HCT116 (cell line): ENCODE measurements at regions not wholly inside any gene's neighbourhood (a gene's known extent, or its start where the extent isn't known, plus 50 kb on each side); places are given as distances from the start of the nearest gene placed in this dataset.

Source experiments
- ATAC-seq: fragments of 200-7000 bp; cut with Tn5 transposase; 2 replicates; pipeline ENCODE4 v1.9.1; 2020; ENCODE audit warnings: mild to moderate bottlenecking, moderate library complexity
- BruUV-seq: library from RNA; stranded (reverse); fragments of 400-500 nt; replicated peaks from 2 replicates; lab custom pipeline; 2021; lab: Mats Ljungman, UMichigan
- CTCF ChIA-PET: fragments of 300-600 bp; sonication (Branson Sonifier 250); formaldehyde crosslinking; loops from one replicate; lab custom pipeline; 2021; ENCODE audit warnings: antibody characterized with exemption; lab: Charles Lee
- POLR2A ChIA-PET: fragments of 300-600, 350-600 bp; sonication (Branson Sonifier 250); formaldehyde crosslinking; loops from one replicate; lab custom pipeline; 2021; ENCODE audit warnings: antibody characterized with exemption; lab: Charles Lee
- RAD21 ChIA-PET, 2 experiments: fragments of 300-600 bp; sonication (Branson Sonifier 250); formaldehyde crosslinking; loops; one replicate each; lab custom pipeline; 2023; ENCODE audit warnings: low total read pairs in 2 of 2; ENCODE audit not compliant: uncharacterized antibody in 2 of 2, unreplicated experiment in 2 of 2, low non-redundant PET in 1 of 2; lab: Charles Lee
- DNase-seq: peaks from one replicate; pipeline ENCODE4 v3.0.0-alpha.2; 2010; ENCODE audit warnings: low read depth, low spot score
- H2AFZ ChIP-seq: fragments of 200-600 bp; shearing (Covaris generic), sonication (generic); 2 replicates; pipeline ENCODE4 v1.6.1; 2017; ENCODE audit warnings: low read depth, mixed run types, mixed read lengths, antibody characterized with exemption, low read length; ENCODE audit not compliant: poor library complexity, severe bottlenecking
- H3K27ac ChIP-seq: 2 replicates; pipeline ENCODE4 v1.5.1; 2012; ENCODE audit warnings: low read depth, low read length
- H3K27me3 ChIP-seq: fragments of 200-600 bp; sonication (generic); 2 replicates; pipeline ENCODE4 v1.6.1; 2016; ENCODE audit warnings: mixed run types, low read length, mixed read lengths; ENCODE audit not compliant: insufficient read depth
- H3K36me3 ChIP-seq, 2 experiments: fragments of 200-500 bp in 1 of 2; fragments of 200-600 bp in 1 of 2; sonication (Bioruptor generic) in 1 of 2; sonication (generic) in 1 of 2; 2 replicates each; pipeline versions ENCODE4 v1.5.1 to v1.6.1; 2014 to 2016; ENCODE audit warnings: low read length in 2 of 2, inconsistent platforms in 1 of 2, mixed read lengths in 1 of 2, mixed run types in 1 of 2; ENCODE audit not compliant: insufficient read depth in 2 of 2, control insufficient read depth in 1 of 2
- H3K4me1 ChIP-seq, 2 experiments: fragments of 200-600 bp in 1 of 2; sonication (generic) in 1 of 2; 2 replicates each; pipeline versions ENCODE4 v1.5.1 to v1.6.1; 2012 to 2017; ENCODE audit warnings: low read length in 2 of 2, inconsistent platforms in 1 of 2, mild to moderate bottlenecking in 1 of 2, mixed read lengths in 1 of 2, mixed run types in 1 of 2, moderate library complexity in 1 of 2; ENCODE audit not compliant: insufficient read depth in 2 of 2, control insufficient read depth in 1 of 2
- H3K4me2 ChIP-seq: fragments of 200-600 bp; sonication (generic); 2 replicates; pipeline ENCODE4 v1.6.1; 2017; ENCODE audit warnings: mixed run types, low read length, mixed read lengths
- H3K4me3 ChIP-seq, 2 experiments: fragments of 200-600 bp in 1 of 2; sonication (generic) in 1 of 2; replicated peaks in 1 of 2; 2 replicates each; pipeline ENCODE4 v1.5.1; 2011 to 2016; ENCODE audit warnings: low read length in 2 of 2, control low read depth in 1 of 2, low read depth in 1 of 2, mild to moderate bottlenecking in 1 of 2, mixed read lengths in 1 of 2, mixed run types in 1 of 2
- H3K79me2 ChIP-seq: fragments of 200-600 bp; sonication (generic); 2 replicates; pipeline ENCODE4 v1.6.1; 2017; ENCODE audit warnings: mild to moderate bottlenecking, mixed run types, low read length, moderate library complexity, mixed read lengths; ENCODE audit not compliant: insufficient read depth
- H3K9ac ChIP-seq: fragments of 200-600 bp; sonication (generic); 2 replicates; pipeline ENCODE4 v1.6.1; 2016; ENCODE audit warnings: low read length, mixed read lengths
- H3K9me2 ChIP-seq: fragments of 200-600 bp; sonication (generic), shearing (Covaris generic); 2 replicates; pipeline ENCODE4 v1.6.1; 2017; ENCODE audit warnings: mixed run types, mild to moderate bottlenecking, moderate library complexity; ENCODE audit not compliant: insufficient read depth
- H3K9me3 ChIP-seq, 2 experiments: fragments of 200-500 bp in 1 of 2; fragments of 200-600 bp in 1 of 2; sonication (Bioruptor generic) in 1 of 2; sonication (generic) in 1 of 2; 2 replicates each; pipeline ENCODE4 v1.6.1; 2014 to 2017; ENCODE audit warnings: low read length in 2 of 2, mixed read lengths in 2 of 2, inconsistent platforms in 1 of 2, low read depth in 1 of 2, mild to moderate bottlenecking in 1 of 2, mixed run types in 1 of 2, moderate library complexity in 1 of 2; ENCODE audit not compliant: control insufficient read depth in 1 of 2, insufficient read depth in 1 of 2
- H4K20me1 ChIP-seq: fragments of 200-600 bp; sonication (generic), shearing (Covaris generic); 2 replicates; pipeline ENCODE4 v1.6.1; 2017; ENCODE audit warnings: mixed run types, mild to moderate bottlenecking, moderate library complexity; ENCODE audit not compliant: insufficient read depth
- ATF3 ChIP-seq: IDR thresholded peaks from 2 replicates; pipeline ENCODE4 v1.6.1; 2012
- CBX3 ChIP-seq: IDR thresholded peaks from 2 replicates; pipeline ENCODE4 v1.6.1; 2012; ENCODE audit warnings: low read depth
- CEBPB ChIP-seq: IDR thresholded peaks from 2 replicates; pipeline ENCODE4 v1.6.1; 2012; ENCODE audit warnings: low read depth
- ELF1 ChIP-seq: IDR thresholded peaks from 2 replicates; pipeline ENCODE4 v1.6.1; 2012; ENCODE audit warnings: low read depth, borderline replicate concordance
- EZH2 ChIP-seq: fragments of 200-600 bp; sonication (generic); IDR thresholded peaks from 2 replicates; pipeline ENCODE4 v1.6.1; 2017; ENCODE audit warnings: antibody characterized with exemption, mixed run types
- FOSL1 ChIP-seq: IDR thresholded peaks from 2 replicates; pipeline ENCODE4 v1.6.1; 2012; ENCODE audit warnings: low read depth
- POLR2A ChIP-seq: IDR thresholded peaks from 2 replicates; pipeline ENCODE4 v1.7.0; 2011; ENCODE audit warnings: borderline replicate concordance; ENCODE audit not compliant: insufficient read depth, insufficient read length; ENCODE audit errors: extremely low read depth
- RAD21 ChIP-seq: IDR thresholded peaks from 2 replicates; pipeline ENCODE4 v1.6.1; 2012; ENCODE audit warnings: low read depth, mild to moderate bottlenecking
- REST ChIP-seq: IDR thresholded peaks from 2 replicates; pipeline ENCODE4 v1.6.1; 2012; ENCODE audit warnings: low read depth
- SP1 ChIP-seq: IDR thresholded peaks from 2 replicates; pipeline ENCODE4 v1.6.1; 2012; ENCODE audit warnings: low read depth
- ZBTB33 ChIP-seq: IDR thresholded peaks from 2 replicates; pipeline ENCODE4 v1.6.1; 2011; ENCODE audit warnings: mild to moderate bottlenecking, low read length, moderate library complexity; ENCODE audit not compliant: insufficient replicate concordance; ENCODE audit errors: extremely low read depth
- intact Hi-C: fragments of 100-400 bp; cut with micrococcal nuclease; formaldehyde crosslinking; loops from 2 replicates; pipeline ENCODE4 v1.10.0; 2022
- TF ChIP-seq, protein P1 (sequence below): IDR thresholded peaks from 2 replicates; pipeline ENCODE4 v1.6.1; 2012

DNA sequence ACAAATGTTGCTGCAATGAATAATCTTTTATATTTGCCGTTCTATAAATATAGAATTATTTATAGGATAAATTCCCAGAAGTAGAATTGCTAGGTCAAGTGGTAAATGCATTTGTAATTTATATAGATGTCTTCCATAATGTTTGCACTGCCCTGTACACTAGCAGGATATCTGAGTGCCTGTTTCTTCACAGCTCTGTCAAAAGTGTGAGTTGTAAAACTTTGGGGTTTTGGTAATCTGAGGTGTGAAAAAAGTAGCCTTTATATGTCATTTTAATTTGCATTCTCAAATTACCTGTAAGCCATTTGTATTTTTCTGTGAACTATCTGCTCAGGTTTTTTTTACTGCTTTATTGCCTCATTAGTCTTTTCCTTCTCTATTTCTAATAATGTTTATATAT lies 271.2 kb downstream of the NEBL start:
- H3K79me2 ChIP-seq, result no peaks in the 10 kb centered on the region
- TF ChIP-seq CBX3 (no peak), POLR2A (no peak), FOSL1 (no peak), ELF1 (no peak), ZBTB33 (no peak), EZH2 (no peak)
- TF ChIP-seq, all 23 proteins: peak for 0
- DNase-seq (no peak), ATAC-seq (no peak)
- Histone ChIP-seq H4K20me1 (no peaks in the 10 kb centered on the region), H2AFZ (no peak overlapping the region), H3K27me3 (no peaks in the 10 kb centered on the region), H3K27ac (no peak overlapping the region), H3K9ac (no peak overlapping the region), H3K9me2 (no peaks in the 10 kb centered on the region), H3K9me3 (peaks cover 0 to 3% of the 10 kb centered on the region in 2 experiments; a peak in 1 of 4 replicates), H3K36me3 (no peaks in the 10 kb centered on the region), H3K4me3 (no peak overlapping the region), H3K4me2 (no peak overlapping the region), H3K4me1 (no peaks in the 10 kb centered on the region)
- ChIA-PET CTCF (no interaction called here), POLR2A (no interaction called here), RAD21 (no interaction called here)
- intact Hi-C loops, result no loop called here
- no TSS peak for BruUV-seq

DNA sequence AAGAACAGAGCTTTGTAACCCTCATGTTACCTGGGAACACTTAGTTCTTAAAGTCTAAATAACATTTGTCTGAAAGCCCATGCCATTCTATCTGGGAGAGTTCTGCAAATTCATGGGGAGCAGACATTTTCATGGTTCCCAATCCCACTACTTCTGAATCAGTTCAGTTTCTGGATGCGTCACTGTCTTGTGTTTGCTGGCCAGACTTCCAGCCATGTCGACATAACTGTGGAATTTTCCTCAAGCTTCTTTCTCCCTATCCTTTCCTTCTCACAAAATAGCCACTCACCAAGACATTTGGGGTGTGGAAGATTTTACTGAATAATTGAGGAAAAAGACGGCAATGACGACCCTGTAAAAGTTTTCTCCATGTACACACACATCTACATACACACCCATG lies 272.5 kb downstream of the NEBL start:
- DNase-seq (no peak), ATAC-seq (no peak)
- Histone ChIP-seq H3K4me2 (no peak overlapping the region), H3K79me2 (no peaks in the 10 kb centered on the region), H3K27me3 (no peaks in the 10 kb centered on the region), H3K36me3 (no peaks in the 10 kb centered on the region), H3K4me3 (no peak overlapping the region), H2AFZ (no peak overlapping the region), H3K4me1 (no peaks in the 10 kb centered on the region), H3K9ac (no peak overlapping the region), H3K9me2 (no peaks in the 10 kb centered on the region), H3K27ac (no peak overlapping the region), H4K20me1 (no peaks in the 10 kb centered on the region), H3K9me3 (peaks cover 0 to 3% of the 10 kb centered on the region in 2 experiments; a peak in 1 of 4 replicates)
- ChIA-PET POLR2A (no interaction called here), RAD21 (no interaction called here), CTCF (no interaction called here)
- intact Hi-C loops, result no loop called here
- no TSS peak for BruUV-seq
- TF ChIP-seq RAD21, result no peak
- TF ChIP-seq REST, result no peak
- no peak for TF ChIP-seq FOSL1
- TF ChIP-seq CEBPB, result no peak
- TF ChIP-seq SP1, result no peak
- TF ChIP-seq, protein P1, sequence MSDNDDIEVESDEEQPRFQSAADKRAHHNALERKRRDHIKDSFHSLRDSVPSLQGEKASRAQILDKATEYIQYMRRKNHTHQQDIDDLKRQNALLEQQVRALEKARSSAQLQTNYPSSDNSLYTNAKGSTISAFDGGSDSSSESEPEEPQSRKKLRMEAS, result no peak
- TF ChIP-seq ATF3, result no peak
- no peak for TF ChIP-seq ZBTB33
